ENCODE measurements at regions not wholly inside any gene's neighbourhood (a gene's known extent, or its start where the extent isn't known, plus 50 kb on each side); places are given as distances from the start of the nearest gene placed in this dataset.

- Mint-ChIP-seq H3K36me3 (ENCODE audit: low read depth) (peaks cover 38% of the 10 kb centered on the region), H3K27me3 (ENCODE audit: insufficient read depth) (peaks cover 10% of the 10 kb centered on the region; the same call in 1 of the 2 replicates), H3K4me3 (peak overlapping the region; percentile 81), H3K4me1 (ENCODE audit: low read depth) (peaks cover 100% of the 10 kb centered on the region), H3K27ac (peak overlapping the region; percentile 99), H3K9me3 (no peaks in the 10 kb centered on the region)
- DNase-seq, result no peak
- no peak for TF ChIP-seq CTCF (IDR thresholded peaks at IDR 0.05)
These were observed 54.0 kb upstream of the STXBP1 start for GRCh38 chr9:127557998-127558546.

DNA sequence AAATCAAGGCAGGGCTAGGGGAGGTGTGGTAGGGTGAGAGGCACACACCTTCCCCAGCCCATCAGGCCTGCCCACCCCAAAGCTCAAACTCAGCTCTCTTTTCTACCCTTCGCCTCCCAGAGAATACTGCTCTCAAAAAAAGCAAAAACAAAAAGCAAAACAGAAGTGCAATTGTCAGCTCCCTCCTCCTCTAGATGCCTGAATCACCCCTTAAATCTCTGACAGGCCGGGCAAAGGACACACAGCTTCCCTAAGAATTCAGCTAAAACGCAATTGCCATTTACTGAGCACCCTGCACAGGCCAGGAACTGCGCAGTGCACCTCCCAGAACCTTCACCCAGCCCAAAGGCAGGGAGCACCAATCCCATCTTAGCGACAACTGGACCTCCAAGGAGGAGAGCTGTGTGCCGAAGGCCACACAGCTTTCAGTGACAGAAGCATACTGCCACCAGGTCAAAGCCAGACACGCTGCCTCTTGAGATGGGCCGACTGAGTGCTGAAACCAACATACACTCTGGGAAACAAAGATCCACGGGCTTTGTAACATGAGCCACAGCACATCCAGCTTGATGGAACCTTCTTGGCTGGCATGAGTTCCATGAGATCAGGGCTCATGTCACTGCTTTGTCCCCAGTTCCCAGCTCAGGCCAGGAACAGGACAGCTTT is 53.4 kb upstream of the STXBP1 start:
- Mint-ChIP-seq H3K27me3 (ENCODE audit: insufficient read depth) (peaks cover 10% of the 10 kb centered on the region; the same call in 1 of the 2 replicates), H3K27ac (peak overlapping the region; percentile 99), H3K36me3 (ENCODE audit: low read depth) (peaks cover 44% of the 10 kb centered on the region), H3K4me1 (ENCODE audit: low read depth) (peaks cover 100% of the 10 kb centered on the region), H3K9me3 (no peaks in the 10 kb centered on the region), H3K4me3 (peak overlapping the region; percentile 81)
- no peak for TF ChIP-seq CTCF (IDR thresholded peaks at IDR 0.05)
- DNase-seq, result peak; percentile 49

DNA sequence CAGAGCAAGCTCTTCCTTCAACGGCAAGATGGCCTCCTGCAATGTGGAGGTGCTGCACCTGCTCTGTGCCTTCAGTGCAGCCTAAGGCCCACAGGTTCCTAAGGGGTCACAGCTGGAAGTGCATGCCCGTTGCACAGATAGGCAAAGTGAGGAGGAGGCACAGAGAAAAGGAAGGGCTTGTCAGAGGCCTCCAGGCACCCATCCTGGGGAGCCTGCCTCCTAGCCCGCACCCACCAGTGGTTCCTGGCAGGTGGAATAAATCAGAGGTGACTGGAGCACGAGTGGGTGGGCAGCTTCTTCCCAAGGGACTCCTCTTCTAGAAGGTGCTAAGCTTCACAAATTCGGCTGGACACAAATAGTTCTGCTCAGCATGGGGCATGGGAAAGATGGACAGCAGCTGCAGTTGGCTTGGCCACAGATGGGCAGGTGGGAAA is 52.8 kb upstream of the STXBP1 start:
- Mint-ChIP-seq H3K4me3 (peak overlapping the region; percentile 81; the same call in 1 of the 2 replicates), H3K27me3 (ENCODE audit: insufficient read depth) (peaks cover 7% of the 10 kb centered on the region; the same call in 1 of the 2 replicates), H3K36me3 (ENCODE audit: low read depth) (peaks cover 41% of the 10 kb centered on the region), H3K9me3 (no peaks in the 10 kb centered on the region), H3K4me1 (ENCODE audit: low read depth) (peaks cover 100% of the 10 kb centered on the region), H3K27ac (peak overlapping the region; percentile 99)
- no peak for TF ChIP-seq CTCF (IDR thresholded peaks at IDR 0.05)
- DNase-seq, result no peak

GRCh38 chr9:127561491-127562278 is 50.4 kb upstream of the STXBP1 start:
- peaks cover 2% of the 10 kb centered on the region; the same call in 1 of the 2 replicates for H3K27me3 Mint-ChIP-seq (ENCODE audit: insufficient read depth)
- peak overlapping the region; percentile 93 for H3K4me3 Mint-ChIP-seq
- TF ChIP-seq CTCF (IDR thresholded peaks at IDR 0.05), result no peak
- H3K27ac Mint-ChIP-seq, result peak overlapping the region; percentile 99
- peak; percentile 100 for DNase-seq
- peaks cover 100% of the 10 kb centered on the region for H3K4me1 Mint-ChIP-seq (ENCODE audit: low read depth)
- peaks cover 49% of the 10 kb centered on the region for H3K36me3 Mint-ChIP-seq (ENCODE audit: low read depth)
- H3K9me3 Mint-ChIP-seq, result no peaks in the 10 kb centered on the region
